Fibroblast of lung (primary cell): ENCODE measurements at regions not wholly inside any gene's neighbourhood (a gene's known extent, or its start where the extent isn't known, plus 50 kb on each side); places are given as distances from the start of the nearest gene placed in this dataset.

Experiments
- DNase-seq, 2 donors: peaks; one replicate each; pipeline versions ENCODE4 v3.0.0 to v3.0.0-alpha.2; 2010; ENCODE audit warnings: low read depth in 2 of 2
- H2AFZ ChIP-seq: 2 replicates; pipeline ENCODE4 v1.5.1; 2012; ENCODE audit warnings: low read length, control low read depth, inconsistent platforms
- H3K27ac ChIP-seq: 2 replicates; pipeline ENCODE4 v1.5.1; 2011; ENCODE audit warnings: low read length, control low read depth; ENCODE audit not compliant: insufficient read depth
- H3K27me3 ChIP-seq: 2 replicates; pipeline ENCODE4 v1.5.1; 2011; ENCODE audit warnings: mild to moderate bottlenecking, low read length; ENCODE audit not compliant: control insufficient read depth, insufficient read depth
- H3K36me3 ChIP-seq: 2 replicates; pipeline ENCODE4 v1.5.1; 2011; ENCODE audit warnings: low read length; ENCODE audit not compliant: control insufficient read depth, insufficient read depth
- H3K4me1 ChIP-seq: 2 replicates; pipeline ENCODE4 v1.5.1; 2011; ENCODE audit warnings: low read length; ENCODE audit not compliant: control insufficient read depth, insufficient read depth; ENCODE audit errors: extremely low read depth
- H3K4me2 ChIP-seq: 2 replicates; pipeline ENCODE4 v1.5.1; 2011; ENCODE audit warnings: low read length, control low read depth; ENCODE audit not compliant: insufficient read depth; ENCODE audit errors: extremely low read depth
- H3K4me3 ChIP-seq, 4 experiments: fragments of 200-600 bp in 1 of 4; sonication (generic) in 1 of 4; replicated peaks in 1 of 4; 2 replicates each; pipeline ENCODE4 v1.5.1; 2011 to 2016; ENCODE audit warnings: low read length in 4 of 4, low read depth in 3 of 4, mild to moderate bottlenecking in 3 of 4, control low read depth in 2 of 4, inconsistent platforms in 1 of 4, mixed read lengths in 1 of 4; ENCODE audit not compliant: insufficient read depth in 1 of 4; ENCODE audit errors: control extremely low read depth in 1 of 4
- H3K79me2 ChIP-seq: 2 replicates; pipeline ENCODE4 v1.5.1; 2012; ENCODE audit warnings: mild to moderate bottlenecking, low read length, inconsistent platforms; ENCODE audit not compliant: control insufficient read depth, insufficient read depth
- H3K9ac ChIP-seq: 2 replicates; pipeline ENCODE4 v1.5.1; 2011; ENCODE audit warnings: mild to moderate bottlenecking, low read length, control low read depth; ENCODE audit not compliant: insufficient read depth
- H3K9me3 ChIP-seq: 2 replicates; pipeline ENCODE4 v1.5.1; 2012; ENCODE audit warnings: low read depth, low read length; ENCODE audit not compliant: control insufficient read depth, insufficient read depth
- H4K20me1 ChIP-seq: 2 replicates; pipeline ENCODE4 v1.5.1; 2011; ENCODE audit warnings: low read length; ENCODE audit not compliant: control insufficient read depth, insufficient read depth; ENCODE audit errors: extremely low read depth
- CTCF ChIP-seq, 2 donors: IDR thresholded peaks in 1 of 2; conservative IDR thresholded peaks in 1 of 2; 1 replicate in 1 of 2; 2 replicates in 1 of 2; pipeline ENCODE4 v1.5.1; 2011 to 2012; ENCODE audit warnings: low read length in 2 of 2, control low read depth in 1 of 2, inconsistent platforms in 1 of 2, low read depth in 1 of 2, mild to moderate bottlenecking in 1 of 2
- EZH2 ChIP-seq: IDR thresholded peaks from 2 replicates; pipeline ENCODE4 v1.5.1; 2012; ENCODE audit warnings: low read length, control low read depth, mild to moderate bottlenecking; ENCODE audit errors: missing control alignments

GRCh38 chr5:145632701-145633100 lies 202.4 kb downstream of the PRELID2 start:
- H2AFZ ChIP-seq, result no peak overlapping the region
- no peak for DNase-seq
- H3K79me2 ChIP-seq, result no peaks in the 10 kb centered on the region
- no peaks in the 10 kb centered on the region for H3K4me1 ChIP-seq
- H3K4me3 ChIP-seq, result no peak overlapping the region
- no peaks in the 10 kb centered on the region for H4K20me1 ChIP-seq
- H3K9ac ChIP-seq, result no peak overlapping the region
- H3K36me3 ChIP-seq, result no peaks in the 10 kb centered on the region
- H3K9me3 ChIP-seq, result no peaks in the 10 kb centered on the region
- no peaks in the 10 kb centered on the region for H3K27me3 ChIP-seq
- no peak for TF ChIP-seq EZH2
- TF ChIP-seq CTCF (conservative IDR thresholded peaks at IDR 0.05 in 1 of 2, IDR thresholded peaks at IDR 0.05 in 1 of 2; ENCODE audit: low read depth in 1 of 2, low read length in 2 of 2), result no peak
- H3K4me2 ChIP-seq, result no peak overlapping the region
- H3K27ac ChIP-seq, result no peak overlapping the region

DNA sequence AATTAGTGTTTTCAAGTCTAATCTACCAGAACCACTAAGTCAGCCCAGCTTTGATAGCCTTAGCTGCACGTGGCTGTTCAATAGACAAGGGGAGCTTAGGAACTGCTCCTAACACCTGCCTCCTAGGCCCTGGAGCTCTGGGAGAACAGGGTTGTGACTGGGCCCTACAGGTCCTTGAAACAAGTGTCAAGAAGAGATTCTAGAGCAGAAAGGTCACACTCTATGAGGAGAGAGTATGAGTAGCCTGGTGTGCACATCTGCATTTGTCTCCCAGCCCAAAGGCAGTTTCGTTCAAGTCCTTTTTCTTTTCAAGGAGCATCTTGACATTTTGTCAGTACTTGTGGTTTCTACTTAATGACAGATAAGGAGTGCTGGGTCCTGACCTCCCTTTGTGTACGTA lies 206.1 kb downstream of the PRELID2 start:
- no peak overlapping the region for H3K27ac ChIP-seq
- H3K4me1 ChIP-seq, result no peaks in the 10 kb centered on the region
- no peaks in the 10 kb centered on the region for H3K79me2 ChIP-seq
- H3K9ac ChIP-seq, result no peak overlapping the region
- no peak overlapping the region for H3K4me3 ChIP-seq
- H3K27me3 ChIP-seq, result no peaks in the 10 kb centered on the region
- no peak overlapping the region for H3K4me2 ChIP-seq
- DNase-seq, result peak in 1 of 2 donors; percentile 12
- no peaks in the 10 kb centered on the region for H3K36me3 ChIP-seq
- no peaks in the 10 kb centered on the region for H3K9me3 ChIP-seq
- no peak for TF ChIP-seq CTCF (conservative IDR thresholded peaks at IDR 0.05 in 1 of 2, IDR thresholded peaks at IDR 0.05 in 1 of 2; ENCODE audit: low read depth in 1 of 2, low read length in 2 of 2)
- TF ChIP-seq EZH2, result no peak
- H2AFZ ChIP-seq, result no peak overlapping the region
- H4K20me1 ChIP-seq, result no peaks in the 10 kb centered on the region

- H3K36me3 ChIP-seq, result no peaks in the 10 kb centered on the region
- TF ChIP-seq EZH2, result no peak
- TF ChIP-seq CTCF (conservative IDR thresholded peaks at IDR 0.05 in 1 of 2, IDR thresholded peaks at IDR 0.05 in 1 of 2; ENCODE audit: low read depth in 1 of 2, low read length in 2 of 2), result no peak
- H2AFZ ChIP-seq, result no peak overlapping the region
- no peaks in the 10 kb centered on the region for H3K27me3 ChIP-seq
- H3K4me1 ChIP-seq, result no peaks in the 10 kb centered on the region
- H3K9me3 ChIP-seq, result no peaks in the 10 kb centered on the region
- DNase-seq, result no peak
- H4K20me1 ChIP-seq, result no peaks in the 10 kb centered on the region
- H3K9ac ChIP-seq, result no peak overlapping the region
- H3K4me3 ChIP-seq, result no peak overlapping the region
- H3K79me2 ChIP-seq, result no peaks in the 10 kb centered on the region
- H3K4me2 ChIP-seq, result no peak overlapping the region
- no peak overlapping the region for H3K27ac ChIP-seq
Measured at GRCh38 chr5:145628525-145628924, 206.6 kb downstream of the PRELID2 start.
